ENCODE measurements at regions not wholly inside any gene's neighbourhood (a gene's known extent, or its start where the extent isn't known, plus 50 kb on each side); places are given as distances from the start of the nearest gene placed in this dataset.

DNA sequence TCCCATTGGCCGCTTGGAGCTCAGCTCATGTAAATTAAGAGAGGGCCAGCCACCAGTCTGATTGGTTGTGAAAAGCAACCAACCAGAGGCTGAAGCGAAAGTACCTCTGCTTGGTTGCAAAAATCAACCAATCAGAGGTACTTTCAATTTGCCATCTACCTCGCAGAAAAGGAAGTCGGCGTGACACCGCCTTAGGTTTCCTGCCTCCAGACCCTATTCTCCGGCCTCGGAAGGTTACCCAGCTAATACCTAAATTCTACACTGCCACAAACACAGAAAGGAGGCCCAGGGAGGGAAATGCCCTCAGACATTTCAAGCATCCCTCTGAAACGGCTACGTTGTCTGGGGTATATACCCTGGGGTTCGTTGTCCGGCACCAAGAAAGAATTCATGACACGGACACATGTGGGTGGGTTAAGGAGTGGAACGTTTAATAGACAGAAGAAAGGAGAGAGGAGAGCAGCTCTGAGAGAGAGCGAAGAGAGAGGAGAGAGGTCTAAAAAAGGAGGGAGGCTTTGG is 481.3 kb downstream of the TMEM114 start:
- Histone ChIP-seq H3K27me3 (ENCODE audit: low read depth) (no peaks in the 10 kb centered on the region), H3K36me3 (no peaks in the 10 kb centered on the region), H3K27ac (no peak overlapping the region), H3K4me1 (no peaks in the 10 kb centered on the region), H3K4me3 (no peak overlapping the region), H3K9me3 (no peaks in the 10 kb centered on the region)
- intact Hi-C loops (cut with DNase I): no loop called here
- ATAC-seq (no peak), DNase-seq (no peak)
- TF ChIP-seq, protein P1, sequence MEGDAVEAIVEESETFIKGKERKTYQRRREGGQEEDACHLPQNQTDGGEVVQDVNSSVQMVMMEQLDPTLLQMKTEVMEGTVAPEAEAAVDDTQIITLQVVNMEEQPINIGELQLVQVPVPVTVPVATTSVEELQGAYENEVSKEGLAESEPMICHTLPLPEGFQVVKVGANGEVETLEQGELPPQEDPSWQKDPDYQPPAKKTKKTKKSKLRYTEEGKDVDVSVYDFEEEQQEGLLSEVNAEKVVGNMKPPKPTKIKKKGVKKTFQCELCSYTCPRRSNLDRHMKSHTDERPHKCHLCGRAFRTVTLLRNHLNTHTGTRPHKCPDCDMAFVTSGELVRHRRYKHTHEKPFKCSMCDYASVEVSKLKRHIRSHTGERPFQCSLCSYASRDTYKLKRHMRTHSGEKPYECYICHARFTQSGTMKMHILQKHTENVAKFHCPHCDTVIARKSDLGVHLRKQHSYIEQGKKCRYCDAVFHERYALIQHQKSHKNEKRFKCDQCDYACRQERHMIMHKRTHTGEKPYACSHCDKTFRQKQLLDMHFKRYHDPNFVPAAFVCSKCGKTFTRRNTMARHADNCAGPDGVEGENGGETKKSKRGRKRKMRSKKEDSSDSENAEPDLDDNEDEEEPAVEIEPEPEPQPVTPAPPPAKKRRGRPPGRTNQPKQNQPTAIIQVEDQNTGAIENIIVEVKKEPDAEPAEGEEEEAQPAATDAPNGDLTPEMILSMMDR (IDR thresholded peaks at IDR 0.05): no peak

DNA sequence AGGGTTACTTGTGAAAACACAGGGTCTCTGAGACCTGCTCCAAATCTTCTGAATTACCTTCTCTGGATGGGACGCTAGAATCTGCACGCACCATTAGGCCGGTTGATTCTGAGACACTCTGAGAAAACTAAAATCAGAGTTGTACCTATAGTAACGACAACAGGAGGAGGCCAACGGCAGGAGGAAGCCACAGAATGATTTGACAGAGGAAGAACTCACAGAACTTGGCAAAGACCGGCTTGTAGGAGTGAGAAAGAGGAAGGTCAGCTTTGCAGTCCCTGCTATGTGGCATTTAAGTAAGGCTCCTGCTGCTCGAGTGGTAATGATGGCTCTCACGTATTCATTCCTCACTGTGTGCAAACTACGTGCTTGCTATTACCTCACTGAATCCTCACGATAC is 483.0 kb downstream of the TMEM114 start:
- TF ChIP-seq, protein P1 (IDR thresholded peaks at IDR 0.05): no peak
- no peak overlapping the region for H3K27ac ChIP-seq
- intact Hi-C loops (cut with DNase I): no loop called here
- DNase-seq (no peak), ATAC-seq (no peak)
- no peaks in the 10 kb centered on the region for H3K9me3 ChIP-seq
- H3K4me3 ChIP-seq: no peak overlapping the region
- H3K36me3 ChIP-seq: no peaks in the 10 kb centered on the region
- no peaks in the 10 kb centered on the region for H3K4me1 ChIP-seq
- H3K27me3 ChIP-seq (ENCODE audit: low read depth): no peaks in the 10 kb centered on the region

DNA sequence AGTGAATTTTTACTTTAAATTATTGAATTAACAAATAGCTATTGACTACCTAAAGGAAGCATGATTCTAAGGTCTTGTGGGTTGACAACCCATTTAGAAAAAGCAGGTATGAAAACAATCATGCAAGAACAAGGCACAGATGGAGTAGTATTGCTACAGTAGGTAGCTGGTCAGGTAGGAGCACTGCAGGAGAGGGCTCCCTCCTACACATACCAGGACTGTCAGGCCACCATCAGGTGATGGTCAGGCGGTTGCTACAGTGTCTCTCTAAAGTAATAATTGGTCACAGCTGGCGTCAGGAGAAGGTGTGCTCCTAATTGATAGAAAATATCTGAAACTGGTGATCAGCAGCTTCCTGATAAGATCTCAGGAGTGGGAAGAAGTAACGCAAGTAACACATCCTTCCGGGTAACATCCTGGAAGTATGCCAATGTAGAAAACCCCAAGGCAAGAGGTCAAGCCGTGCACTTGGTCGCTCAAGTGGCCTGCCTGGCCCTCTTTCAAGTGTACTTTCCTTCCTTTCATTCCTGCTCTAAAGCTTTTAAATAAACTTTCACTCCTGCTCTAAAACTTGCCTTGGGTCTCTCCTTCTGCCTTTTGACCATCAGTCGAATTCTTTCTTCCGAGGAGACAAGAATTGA is 486.5 kb downstream of the TMEM114 start:
- TF ChIP-seq, protein P1 (IDR thresholded peaks at IDR 0.05): no peak
- Histone ChIP-seq H3K4me3 (no peak overlapping the region), H3K36me3 (no peaks in the 10 kb centered on the region), H3K9me3 (no peaks in the 10 kb centered on the region), H3K27me3 (ENCODE audit: low read depth) (no peaks in the 10 kb centered on the region), H3K27ac (no peak overlapping the region), H3K4me1 (no peaks in the 10 kb centered on the region)
- intact Hi-C loops (cut with DNase I): no loop called here
- DNase-seq: peak; percentile 51
- peak; percentile 51 to 55 for ATAC-seq

DNA sequence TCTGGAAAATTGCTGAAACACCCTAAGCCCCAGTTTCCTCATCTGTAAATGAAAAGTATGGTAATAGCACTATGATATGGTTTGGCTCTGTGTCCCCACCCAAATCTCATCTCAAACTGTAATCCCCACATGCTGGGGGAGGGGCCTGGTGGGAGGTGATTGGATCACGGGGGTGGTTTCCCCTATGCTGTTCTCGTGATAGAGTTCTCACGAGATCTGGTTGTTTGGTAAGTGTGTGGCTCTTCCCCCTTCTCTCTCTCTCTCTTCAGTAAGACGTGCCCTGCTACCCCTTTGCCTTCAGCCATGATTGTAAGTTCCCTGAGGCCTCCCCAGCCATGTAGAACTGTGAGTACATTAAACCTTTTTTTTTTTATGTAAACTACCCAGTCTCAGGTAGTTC is 490.7 kb downstream of the TMEM114 start:
- no peak overlapping the region for H3K4me3 ChIP-seq
- H3K9me3 ChIP-seq: no peaks in the 10 kb centered on the region
- no peaks in the 10 kb centered on the region for H3K27me3 ChIP-seq (ENCODE audit: low read depth)
- no peaks in the 10 kb centered on the region for H3K36me3 ChIP-seq
- TF ChIP-seq, protein P1 (IDR thresholded peaks at IDR 0.05): no peak
- intact Hi-C loops (cut with DNase I): no loop called here
- ATAC-seq (no peak), DNase-seq (no peak)
- H3K27ac ChIP-seq: no peak overlapping the region
- H3K4me1 ChIP-seq: no peaks in the 10 kb centered on the region

DNA sequence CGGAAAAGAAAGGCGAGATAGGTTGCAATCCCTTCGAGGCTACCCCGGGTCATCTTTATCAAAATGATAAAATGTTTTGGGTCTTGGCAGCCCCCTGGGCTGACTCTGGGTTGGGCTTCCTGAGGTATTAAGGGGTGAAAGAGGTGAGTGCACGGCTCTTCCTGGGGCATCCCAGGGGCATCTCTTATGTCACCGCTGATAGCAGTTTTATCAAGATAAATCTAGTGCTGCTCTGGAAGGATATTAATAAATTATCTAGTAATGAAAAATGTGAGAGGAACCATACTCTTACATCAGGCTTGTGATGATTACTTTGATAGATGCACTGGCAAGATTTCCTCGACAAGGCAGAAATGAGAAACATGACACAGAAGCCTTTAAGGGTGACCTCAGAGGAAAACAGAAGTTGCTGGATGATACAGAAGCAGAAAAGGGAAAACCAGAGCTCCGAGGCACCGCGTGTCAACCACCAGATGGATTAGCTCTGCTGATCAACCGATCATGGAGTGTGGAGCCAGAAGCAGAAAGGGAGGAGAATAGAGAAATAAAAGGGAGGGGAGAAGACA is 491.3 kb downstream of the TMEM114 start:
- DNase-seq (no peak), ATAC-seq (no peak)
- intact Hi-C loops (cut with DNase I): no loop called here
- H3K4me1 ChIP-seq: no peaks in the 10 kb centered on the region
- TF ChIP-seq, protein P1 (IDR thresholded peaks at IDR 0.05): no peak
- H3K36me3 ChIP-seq: no peaks in the 10 kb centered on the region
- no peak overlapping the region for H3K27ac ChIP-seq
- H3K27me3 ChIP-seq (ENCODE audit: low read depth): no peaks in the 10 kb centered on the region
- no peaks in the 10 kb centered on the region for H3K9me3 ChIP-seq
- no peak overlapping the region for H3K4me3 ChIP-seq
